22Rv1 (cell line): ENCODE measurements at regions not wholly inside any gene's neighbourhood (a gene's known extent, or its start where the extent isn't known, plus 50 kb on each side); places are given as distances from the start of the nearest gene placed in this dataset.

Experiments
- H3K27ac ChIP-seq: fragments of 450-650 bp; 2 replicates; pipeline ENCODE4 v1.5.1; 2017
- ZFX ChIP-seq: fragments of 450-650 bp; IDR thresholded peaks from 2 replicates; pipeline ENCODE4 v1.6.1; 2017; ENCODE audit warnings: antibody characterized with exemption, borderline replicate concordance
- TF ChIP-seq, protein P1 (sequence below): fragments of 450-650 bp; IDR thresholded peaks from 2 replicates; pipeline ENCODE4 v1.5.1; 2017; ENCODE audit warnings: mild to moderate bottlenecking

DNA sequence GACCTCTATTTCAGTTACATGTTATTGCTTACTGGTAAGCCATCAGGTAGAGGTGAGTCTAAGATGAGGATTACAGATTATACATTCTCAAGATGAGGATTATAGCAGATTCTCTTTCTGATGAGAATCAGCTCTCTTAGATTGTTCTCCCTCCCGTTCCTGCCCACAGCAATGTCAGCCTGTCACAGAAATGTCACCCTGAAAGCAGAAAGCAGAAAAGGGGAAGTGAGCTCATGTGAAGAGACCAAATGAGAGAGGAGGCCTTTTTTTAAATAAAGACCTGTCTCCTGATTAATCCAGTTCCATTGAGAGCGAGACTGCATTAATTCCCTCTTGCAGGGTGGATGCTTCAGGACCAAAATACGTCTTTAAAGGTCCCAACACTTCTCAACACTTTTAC lies 445.6 kb downstream of the KCTD12 start:
- no peak for TF ChIP-seq ZFX
- TF ChIP-seq, protein P1, sequence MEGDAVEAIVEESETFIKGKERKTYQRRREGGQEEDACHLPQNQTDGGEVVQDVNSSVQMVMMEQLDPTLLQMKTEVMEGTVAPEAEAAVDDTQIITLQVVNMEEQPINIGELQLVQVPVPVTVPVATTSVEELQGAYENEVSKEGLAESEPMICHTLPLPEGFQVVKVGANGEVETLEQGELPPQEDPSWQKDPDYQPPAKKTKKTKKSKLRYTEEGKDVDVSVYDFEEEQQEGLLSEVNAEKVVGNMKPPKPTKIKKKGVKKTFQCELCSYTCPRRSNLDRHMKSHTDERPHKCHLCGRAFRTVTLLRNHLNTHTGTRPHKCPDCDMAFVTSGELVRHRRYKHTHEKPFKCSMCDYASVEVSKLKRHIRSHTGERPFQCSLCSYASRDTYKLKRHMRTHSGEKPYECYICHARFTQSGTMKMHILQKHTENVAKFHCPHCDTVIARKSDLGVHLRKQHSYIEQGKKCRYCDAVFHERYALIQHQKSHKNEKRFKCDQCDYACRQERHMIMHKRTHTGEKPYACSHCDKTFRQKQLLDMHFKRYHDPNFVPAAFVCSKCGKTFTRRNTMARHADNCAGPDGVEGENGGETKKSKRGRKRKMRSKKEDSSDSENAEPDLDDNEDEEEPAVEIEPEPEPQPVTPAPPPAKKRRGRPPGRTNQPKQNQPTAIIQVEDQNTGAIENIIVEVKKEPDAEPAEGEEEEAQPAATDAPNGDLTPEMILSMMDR, result no peak
- H3K27ac ChIP-seq, result no peak overlapping the region

DNA sequence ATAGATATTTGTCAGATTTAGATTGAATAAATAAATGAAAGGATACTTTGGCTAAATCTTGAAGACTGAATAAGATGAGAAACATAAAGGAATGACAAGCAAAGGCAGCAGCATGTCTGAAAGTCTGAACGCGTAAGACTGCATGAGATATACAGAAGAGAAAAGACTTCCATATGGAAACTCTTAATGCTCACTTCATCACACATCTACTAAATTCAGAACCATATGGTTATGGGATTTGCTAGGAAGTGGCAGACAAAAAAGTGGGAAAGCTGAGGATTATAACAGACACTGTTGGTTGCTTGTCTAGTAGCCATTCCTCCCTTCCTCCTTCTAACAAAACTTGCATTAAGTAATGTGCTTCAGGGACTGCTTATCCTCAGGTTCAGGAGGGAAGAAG lies 446.7 kb downstream of the KCTD12 start:
- H3K27ac ChIP-seq, result no peak overlapping the region
- no peak for TF ChIP-seq ZFX
- TF ChIP-seq, protein P1, result no peak

DNA sequence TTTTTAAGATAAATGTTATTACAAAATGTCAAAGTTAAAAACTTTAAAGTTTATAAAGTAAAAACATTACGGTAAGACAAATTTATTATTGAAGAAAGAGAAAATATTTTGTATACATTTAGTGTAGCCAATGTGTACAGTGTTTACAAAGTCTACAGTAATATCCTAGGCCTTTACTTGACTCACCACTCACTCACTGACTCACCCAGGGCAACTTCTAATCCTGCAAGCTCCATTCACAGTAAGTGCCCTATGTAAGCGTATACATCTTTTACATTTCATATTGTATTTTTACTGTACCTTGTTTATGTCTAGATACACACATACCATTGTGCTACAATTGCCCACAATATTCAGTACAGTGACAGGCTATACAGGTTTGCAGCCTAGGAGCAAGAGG lies 448.2 kb downstream of the KCTD12 start:
- TF ChIP-seq ZFX, result no peak
- TF ChIP-seq, protein P1, result no peak
- no peak overlapping the region for H3K27ac ChIP-seq

DNA sequence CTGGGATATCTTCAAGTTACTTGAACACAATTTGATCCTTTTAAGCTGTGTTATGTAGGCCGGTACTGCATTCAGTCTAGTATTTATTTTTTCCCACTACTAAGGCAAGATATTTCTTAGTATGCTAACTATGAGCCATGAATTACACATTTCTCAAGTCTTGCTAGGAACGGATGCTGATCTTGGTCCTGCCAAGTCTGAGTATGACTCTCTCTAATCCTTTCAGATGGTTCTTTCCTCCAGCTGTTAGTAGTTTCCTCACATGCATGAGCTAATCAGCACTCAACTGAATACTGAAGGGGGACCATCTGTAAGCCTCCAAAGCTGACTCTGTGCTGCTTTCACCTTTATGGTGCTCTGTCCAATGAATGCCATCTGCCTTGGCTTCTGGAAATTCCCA lies 460.3 kb downstream of the KCTD12 start:
- TF ChIP-seq ZFX, result no peak
- TF ChIP-seq, protein P1, result no peak
- H3K27ac ChIP-seq, result no peak overlapping the region

DNA sequence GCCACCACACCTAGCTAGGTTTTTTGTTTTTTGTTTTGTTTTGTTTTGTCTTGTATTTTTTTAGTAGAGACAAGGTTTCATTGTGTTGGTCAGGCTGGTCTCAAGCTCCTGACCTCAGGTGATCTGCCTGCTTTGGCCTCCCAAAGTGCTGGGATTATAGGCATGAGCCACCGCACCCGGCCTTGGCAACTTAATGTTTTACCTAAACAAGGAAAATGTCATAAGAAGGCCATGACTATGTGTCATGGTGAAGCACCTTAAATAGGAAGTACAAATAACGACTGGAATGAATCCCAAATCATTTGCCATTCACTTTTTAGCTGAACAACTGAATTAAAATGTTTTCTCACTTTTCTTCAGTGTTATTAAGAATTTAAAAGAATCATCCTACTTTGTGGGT lies 465.2 kb downstream of the KCTD12 start:
- H3K27ac ChIP-seq, result no peak overlapping the region
- no peak for TF ChIP-seq ZFX
- TF ChIP-seq, protein P1, result no peak

DNA sequence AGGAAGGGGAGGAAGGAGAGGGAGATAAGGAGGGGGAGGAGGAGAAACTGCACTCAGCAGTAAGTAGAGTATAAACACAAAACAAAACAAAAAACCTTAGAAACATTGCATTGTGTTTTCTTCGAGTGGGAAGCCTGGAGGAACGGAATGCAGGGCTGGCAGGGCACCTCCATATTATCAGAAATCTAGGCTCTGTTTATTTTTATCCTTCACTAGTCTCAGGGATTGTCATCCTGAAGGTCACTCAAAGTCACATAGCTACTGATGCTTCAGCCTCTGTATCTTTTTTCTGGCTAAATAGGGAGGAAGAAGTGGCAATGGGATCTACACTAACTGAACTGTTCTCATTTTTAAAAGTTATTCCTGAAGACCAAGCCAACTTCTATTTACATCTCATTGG lies 467.8 kb downstream of the KCTD12 start:
- TF ChIP-seq ZFX, result no peak
- TF ChIP-seq, protein P1, result no peak
- H3K27ac ChIP-seq, result no peak overlapping the region

DNA sequence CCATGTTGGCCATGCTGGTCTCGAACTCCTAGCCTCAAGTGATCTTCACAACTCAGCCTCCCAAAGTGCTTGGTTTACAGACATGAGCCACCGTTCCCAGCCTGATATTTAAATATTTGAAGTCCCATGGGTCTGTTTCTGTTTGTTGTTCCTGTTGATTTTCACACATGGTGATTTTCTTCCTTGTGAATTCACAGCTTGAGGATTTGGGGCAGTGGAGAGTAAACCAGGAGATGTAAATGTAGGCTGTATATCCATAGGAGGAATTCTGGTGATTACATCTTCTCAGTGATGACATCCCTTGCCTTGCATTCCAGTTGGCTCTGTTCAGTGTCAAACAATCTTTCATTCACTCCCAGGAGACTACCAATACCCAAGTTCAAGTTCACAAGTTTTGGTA lies 471.9 kb downstream of the KCTD12 start:
- TF ChIP-seq, protein P1, result no peak
- no peak for TF ChIP-seq ZFX
- no peak overlapping the region for H3K27ac ChIP-seq
